ENCODE measurements at regions not wholly inside any gene's neighbourhood (a gene's known extent, or its start where the extent isn't known, plus 50 kb on each side); places are given as distances from the start of the nearest gene placed in this dataset.

DNA sequence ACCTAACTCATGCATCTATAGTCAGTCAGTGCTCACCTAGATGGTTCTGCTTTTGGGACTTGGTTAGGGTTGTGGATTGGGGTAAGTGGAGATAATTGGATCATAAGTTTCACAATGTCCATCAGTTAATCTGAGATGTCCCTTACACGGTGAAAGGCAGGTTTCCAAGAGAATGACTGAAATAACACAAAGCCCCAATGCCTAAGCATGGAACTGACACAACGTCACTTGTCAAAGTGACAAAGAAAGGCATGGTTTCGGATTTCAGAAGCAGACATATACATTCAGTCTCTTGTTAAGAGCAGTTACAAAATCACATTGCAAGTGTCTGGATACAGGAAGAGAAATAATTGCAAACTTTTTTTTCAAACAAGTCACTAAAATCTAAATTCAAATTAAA lies 1456.9 kb downstream of the TECRL start:
- no peak overlapping the region for H3K27ac ChIP-seq
- TF ChIP-seq, protein P1, sequence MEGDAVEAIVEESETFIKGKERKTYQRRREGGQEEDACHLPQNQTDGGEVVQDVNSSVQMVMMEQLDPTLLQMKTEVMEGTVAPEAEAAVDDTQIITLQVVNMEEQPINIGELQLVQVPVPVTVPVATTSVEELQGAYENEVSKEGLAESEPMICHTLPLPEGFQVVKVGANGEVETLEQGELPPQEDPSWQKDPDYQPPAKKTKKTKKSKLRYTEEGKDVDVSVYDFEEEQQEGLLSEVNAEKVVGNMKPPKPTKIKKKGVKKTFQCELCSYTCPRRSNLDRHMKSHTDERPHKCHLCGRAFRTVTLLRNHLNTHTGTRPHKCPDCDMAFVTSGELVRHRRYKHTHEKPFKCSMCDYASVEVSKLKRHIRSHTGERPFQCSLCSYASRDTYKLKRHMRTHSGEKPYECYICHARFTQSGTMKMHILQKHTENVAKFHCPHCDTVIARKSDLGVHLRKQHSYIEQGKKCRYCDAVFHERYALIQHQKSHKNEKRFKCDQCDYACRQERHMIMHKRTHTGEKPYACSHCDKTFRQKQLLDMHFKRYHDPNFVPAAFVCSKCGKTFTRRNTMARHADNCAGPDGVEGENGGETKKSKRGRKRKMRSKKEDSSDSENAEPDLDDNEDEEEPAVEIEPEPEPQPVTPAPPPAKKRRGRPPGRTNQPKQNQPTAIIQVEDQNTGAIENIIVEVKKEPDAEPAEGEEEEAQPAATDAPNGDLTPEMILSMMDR (conservative IDR thresholded peaks at IDR 0.05) = no peak
- no peak for TF ChIP-seq ZFX (IDR thresholded peaks at IDR 0.05)

DNA sequence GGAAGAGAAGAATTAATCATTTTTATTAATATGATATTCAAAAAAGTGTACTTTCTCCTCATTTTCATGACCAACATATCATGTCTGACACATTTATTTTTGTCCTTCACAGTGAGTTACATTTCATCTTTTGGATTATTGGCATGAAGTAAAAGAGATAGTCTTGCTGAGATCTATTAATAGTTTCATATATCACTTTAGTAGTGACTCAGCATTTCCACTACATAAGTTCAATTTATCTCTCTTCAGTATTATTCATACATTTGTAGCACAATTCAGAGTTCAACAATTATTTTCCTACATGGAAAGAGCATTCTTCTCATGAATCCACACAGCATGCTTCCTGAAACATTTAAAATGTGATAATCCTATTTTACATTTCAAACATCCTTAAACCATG lies 1461.1 kb downstream of the TECRL start:
- TF ChIP-seq, protein P1 (conservative IDR thresholded peaks at IDR 0.05) = no peak
- TF ChIP-seq ZFX (IDR thresholded peaks at IDR 0.05) = no peak
- no peak overlapping the region for H3K27ac ChIP-seq

DNA sequence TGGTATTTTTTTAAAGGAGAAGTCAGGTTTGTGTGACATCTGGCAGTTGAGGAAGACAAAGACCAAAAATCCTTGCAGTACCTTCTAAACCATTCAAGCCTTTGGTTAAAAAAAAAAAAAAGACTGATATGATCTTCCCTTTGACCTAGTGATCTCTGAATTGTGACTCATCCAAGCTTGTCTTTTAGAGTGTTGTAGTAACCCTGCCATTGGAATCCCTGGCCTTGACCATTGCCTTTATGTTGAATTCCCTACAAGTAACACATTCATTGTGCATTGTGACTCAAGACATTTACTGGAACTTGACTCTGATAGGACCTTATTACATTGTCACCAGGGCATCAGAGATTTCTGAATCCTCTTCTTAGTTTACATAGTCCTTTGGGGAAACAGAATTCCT lies 1469.0 kb downstream of the TECRL start:
- TF ChIP-seq, protein P1 (conservative IDR thresholded peaks at IDR 0.05) = no peak
- TF ChIP-seq ZFX (IDR thresholded peaks at IDR 0.05) = no peak
- no peak overlapping the region for H3K27ac ChIP-seq

DNA sequence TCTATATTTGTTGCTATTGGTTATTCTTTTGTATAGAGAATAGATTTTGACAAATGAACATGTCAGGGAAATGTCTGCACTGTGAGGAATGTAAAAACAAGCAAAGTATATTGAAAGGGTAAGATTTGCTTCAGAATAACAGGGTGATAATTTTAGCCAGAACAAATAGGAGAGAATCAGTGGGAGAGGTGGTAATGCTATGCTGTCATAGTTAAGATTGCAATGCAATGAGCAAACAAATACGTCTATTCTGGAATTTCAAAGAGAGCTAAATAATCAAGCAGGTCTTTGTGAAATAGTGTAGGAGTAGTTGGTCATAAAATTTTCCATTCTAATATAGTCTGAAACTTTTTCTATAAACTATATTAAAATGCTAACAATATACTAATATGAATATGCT lies 1478.4 kb downstream of the TECRL start:
- TF ChIP-seq ZFX (IDR thresholded peaks at IDR 0.05) = no peak
- TF ChIP-seq, protein P1 (conservative IDR thresholded peaks at IDR 0.05) = no peak
- no peak overlapping the region for H3K27ac ChIP-seq

DNA sequence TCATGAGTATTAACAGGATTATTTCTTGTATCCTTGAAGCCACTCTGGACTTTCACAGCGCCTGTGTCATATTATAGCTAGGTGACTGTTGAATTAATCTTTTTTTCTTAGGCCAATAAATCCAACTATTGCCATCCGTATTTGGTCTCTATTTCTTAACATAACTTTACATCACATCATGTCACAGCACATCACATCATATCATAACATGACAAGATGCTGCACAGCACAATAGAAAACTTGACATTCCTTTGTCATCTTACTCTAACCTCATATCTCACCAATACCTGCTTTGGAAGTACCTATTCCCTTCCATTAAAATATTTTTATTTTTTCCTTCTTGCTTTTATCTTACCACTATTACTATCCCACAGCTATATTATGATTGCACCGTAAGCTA lies 1480.8 kb downstream of the TECRL start:
- TF ChIP-seq, protein P1 (conservative IDR thresholded peaks at IDR 0.05) = no peak
- TF ChIP-seq ZFX (IDR thresholded peaks at IDR 0.05) = no peak
- H3K27ac ChIP-seq = no peak overlapping the region

DNA sequence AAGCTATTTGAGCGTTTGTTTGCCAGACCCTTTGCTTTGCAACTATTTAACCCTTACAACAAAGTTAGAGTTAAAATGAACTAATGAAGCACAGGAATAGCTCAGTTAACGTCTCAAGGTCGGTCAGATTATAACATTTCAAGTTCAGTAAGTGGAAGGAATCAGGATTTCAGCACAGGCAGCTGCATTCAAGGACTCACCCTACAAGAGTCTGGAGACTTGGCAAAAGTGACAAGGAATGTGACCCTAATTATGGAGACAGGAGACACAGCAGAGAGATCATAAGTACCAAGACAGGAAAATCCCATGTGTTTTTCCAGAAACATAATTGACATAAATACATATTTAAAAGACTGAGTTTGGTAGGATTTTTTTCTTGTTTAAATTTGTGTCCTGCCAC lies 1481.7 kb downstream of the TECRL start:
- H3K27ac ChIP-seq = no peak overlapping the region
- TF ChIP-seq, protein P1 (conservative IDR thresholded peaks at IDR 0.05) = no peak
- TF ChIP-seq ZFX (IDR thresholded peaks at IDR 0.05) = no peak

DNA sequence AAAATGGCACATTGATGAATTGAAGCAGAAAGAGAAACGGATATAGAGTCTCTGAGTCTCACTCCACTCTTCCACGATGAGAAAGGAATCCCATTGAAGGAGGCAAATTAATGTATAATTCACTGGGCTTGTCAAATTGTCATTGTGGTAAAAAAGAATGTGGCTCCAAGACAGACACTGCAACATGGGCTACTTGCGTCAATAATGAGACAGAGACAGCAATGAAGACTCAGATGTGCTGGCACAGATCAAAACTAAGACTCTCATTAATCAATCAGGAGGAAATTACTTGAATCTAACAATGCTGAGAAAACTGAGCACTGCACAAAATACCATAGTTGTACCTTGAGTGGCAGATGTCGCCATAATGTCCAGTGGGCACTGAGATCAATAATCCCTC lies 1485.5 kb downstream of the TECRL start:
- no peak for TF ChIP-seq ZFX (IDR thresholded peaks at IDR 0.05)
- TF ChIP-seq, protein P1 (conservative IDR thresholded peaks at IDR 0.05) = no peak
- no peak overlapping the region for H3K27ac ChIP-seq

Measured in C4-2B (cell line).